Gastrocnemius medialis (tissue), 4 donors: ENCODE measurements at regions not wholly inside any gene's neighbourhood (a gene's known extent, or its start where the extent isn't known, plus 50 kb on each side); places are given as distances from the start of the nearest gene placed in this dataset.
A peak's percentile ranks its signal among the peaks of the same experiment; 100 is the strongest.

Experiments
- ATAC-seq, 2 donors: fragments of 150-250 bp; one replicate each; pipeline ENCODE4 v1.9.1; 2016
- DNase-seq, 2 donors: peaks; one replicate each; pipeline ENCODE4 v3.0.0-alpha.2; 2019
- H3K27ac ChIP-seq, 4 donors: fragments of 200-600 bp; sonication (generic); 1 replicate in 1 of 4; 2 replicates in 3 of 4; pipeline ENCODE4 v1.5.1; 2016 to 2018; ENCODE audit warnings: mild to moderate bottlenecking in 2 of 4, moderate library complexity in 1 of 4
- H3K27me3 ChIP-seq, 3 donors: fragments of 200-600 bp; sonication (generic) in 2 of 3; 1 replicate in 1 of 3; 2 replicates in 2 of 3; pipeline versions ENCODE4 v1.5.1 to v1.6.0; 2016 to 2019; ENCODE audit warnings: mild to moderate bottlenecking in 1 of 3, moderate library complexity in 1 of 3
- H3K36me3 ChIP-seq, 2 donors: fragments of 200-600 bp; sonication (generic) in 1 of 2; one replicate each; pipeline ENCODE4 v1.5.1; 2017 to 2018
- H3K4me1 ChIP-seq, 2 donors: fragments of 200-600 bp; sonication (generic) in 1 of 2; one replicate each; pipeline ENCODE4 v1.5.1; 2016 to 2017; ENCODE audit warnings: mild to moderate bottlenecking in 2 of 2
- H3K4me3 ChIP-seq, 4 donors: fragments of 200-600 bp; sonication (generic) in 3 of 4; 1 replicate in 1 of 4; 2 replicates in 3 of 4; pipeline ENCODE4 v1.5.1; 2016 to 2019; ENCODE audit warnings: mild to moderate bottlenecking in 2 of 4
- H3K9me3 ChIP-seq, 3 donors: fragments of 200-600 bp; sonication (generic) in 2 of 3; 1 replicate in 1 of 3; 2 replicates in 2 of 3; pipeline ENCODE4 v1.5.1; 2016 to 2019
- CTCF ChIP-seq, 5 experiments: fragments of 450-650 bp in 3 of 5; fragments of 200-600 bp in 2 of 5; sonication (generic) in 2 of 5; IDR thresholded peaks in 4 of 5; conservative IDR thresholded peaks in 1 of 5; 1 replicate in 4 of 5; 2 replicates in 1 of 5; pipeline ENCODE4 v1.5.1; 2016 to 2019; ENCODE audit warnings: antibody characterized with exemption in 5 of 5, mild to moderate bottlenecking in 3 of 5, moderate library complexity in 3 of 5
- POLR2A ChIP-seq, 2 donors: fragments of 450-650 bp; IDR thresholded peaks; one replicate each; pipeline ENCODE4 v1.6.1; 2017; ENCODE audit warnings: antibody characterized with exemption in 2 of 2, mild to moderate bottlenecking in 2 of 2, moderate library complexity in 2 of 2
- in situ Hi-C, 4 donors: fragments of 200-750 bp; cut with MboI; loops; one replicate each; pipeline versions ENCODE4 v1.15.0 to v1.8.0; 2017; ENCODE audit warnings: low sequenced_read_pairs in 4 of 4
- intact Hi-C: fragments of 100-400 bp; cut with DNase I; formaldehyde crosslinking; loops from one replicate; pipeline ENCODE4 v1.15.1; 2023; ENCODE audit warnings: low total_unique reads

GRCh38 chr15:66875588-66876420 is 173.8 kb downstream of the SMAD6 start:
- Histone ChIP-seq H3K36me3 (no peaks in the 10 kb centered on the region), H3K27ac (peak overlapping the region in 2 of 4 donors; percentile 23 to 73), H3K27me3 (no peaks in the 10 kb centered on the region), H3K9me3 (no peaks in the 10 kb centered on the region), H3K4me3 (no peak overlapping the region), H3K4me1 (peaks cover 17 to 30% of the 10 kb centered on the region in 2 donors)
- ATAC-seq = no peak
- no peak for TF ChIP-seq CTCF (IDR thresholded peaks at IDR 0.05 in 4 of 5, conservative IDR thresholded peaks at IDR 0.05 in 1 of 5)
- no peak for TF ChIP-seq POLR2A (IDR thresholded peaks at IDR 0.05)
- in situ Hi-C loops = no loop called here
- intact Hi-C loops = no loop called here
- DNase-seq = no peak

GRCh38 chr15:66876421-66876730 is 174.3 kb downstream of the SMAD6 start:
- Histone ChIP-seq H3K36me3 (no peaks in the 10 kb centered on the region), H3K27me3 (no peaks in the 10 kb centered on the region), H3K27ac (peak overlapping the region in 2 of 4 donors; percentile 73 to 76), H3K9me3 (no peaks in the 10 kb centered on the region), H3K4me1 (peaks cover 17 to 30% of the 10 kb centered on the region in 2 donors), H3K4me3 (no peak overlapping the region)
- in situ Hi-C loops (no loop called here), intact Hi-C loops (no loop called here)
- ATAC-seq (no peak), DNase-seq (no peak)
- TF ChIP-seq POLR2A (IDR thresholded peaks at IDR 0.05) (no peak), CTCF (IDR thresholded peaks at IDR 0.05 in 4 of 5, conservative IDR thresholded peaks at IDR 0.05 in 1 of 5) (no peak)

- in situ Hi-C loops (no loop called here), intact Hi-C loops (no loop called here)
- no peak for ATAC-seq
- Histone ChIP-seq H3K4me3 (no peak overlapping the region), H3K4me1 (peaks cover 22 to 31% of the 10 kb centered on the region in 2 donors), H3K27ac (peak overlapping the region in 3 of 4 donors; percentile 57 to 76 (median 73)), H3K27me3 (no peaks in the 10 kb centered on the region), H3K36me3 (no peaks in the 10 kb centered on the region), H3K9me3 (no peaks in the 10 kb centered on the region)
- no peak for DNase-seq
- no peak for TF ChIP-seq CTCF (IDR thresholded peaks at IDR 0.05 in 4 of 5, conservative IDR thresholded peaks at IDR 0.05 in 1 of 5)
- no peak for TF ChIP-seq POLR2A (IDR thresholded peaks at IDR 0.05)
Observed at GRCh38 chr15:66876731-66877476, 174.9 kb downstream of the SMAD6 start.

- peak; percentile 65 to 72 for ATAC-seq
- Histone ChIP-seq H3K9me3 (no peaks in the 10 kb centered on the region), H3K27ac (peak overlapping the region; percentile 39 to 76 (median 65)), H3K27me3 (no peaks in the 10 kb centered on the region), H3K4me1 (peaks cover 30 to 39% of the 10 kb centered on the region in 2 donors), H3K36me3 (no peaks in the 10 kb centered on the region), H3K4me3 (no peak overlapping the region)
- intact Hi-C loops = no loop called here
- no peak for TF ChIP-seq CTCF (IDR thresholded peaks at IDR 0.05 in 4 of 5, conservative IDR thresholded peaks at IDR 0.05 in 1 of 5)
- no peak for TF ChIP-seq POLR2A (IDR thresholded peaks at IDR 0.05)
- in situ Hi-C loops = no loop called here
- no peak for DNase-seq
Observed at GRCh38 chr15:66877477-66878271, 175.6 kb downstream of the SMAD6 start.
